ENCODE measurements at regions not wholly inside any gene's neighbourhood (a gene's known extent, or its start where the extent isn't known, plus 50 kb on each side); places are given as distances from the start of the nearest gene placed in this dataset.

GRCh38 chr21:25244735-25245134 lies 362.5 kb downstream of the MRPL39 start:
- Histone ChIP-seq H3K4me2 (ENCODE audit: insufficient read depth, low read length) (no peak overlapping the region), H2AFZ (ENCODE audit: low read depth, low read length) (no peak overlapping the region), H4K20me1 (ENCODE audit: insufficient read depth, low read length) (no peaks in the 10 kb centered on the region), H3K79me2 (ENCODE audit: insufficient read depth, low read length) (no peaks in the 10 kb centered on the region), H3K36me3 (ENCODE audit: insufficient read depth, low read length) (no peaks in the 10 kb centered on the region), H3K9me3 (ENCODE audit: insufficient read depth, low read length, severe bottlenecking) (no peaks in the 10 kb centered on the region), H3K27ac (ENCODE audit: low read length) (no peak overlapping the region), H3K4me1 (ENCODE audit: insufficient read depth, low read length) (no peaks in the 10 kb centered on the region), H3K9ac (ENCODE audit: low read depth, low read length) (no peak overlapping the region), H3K4me3 (ENCODE audit: low read depth in 1 of 2, low read length in 2 of 2) (no peak overlapping the region), H3K27me3 (ENCODE audit: insufficient read depth, low read length, poor library complexity) (no peaks in the 10 kb centered on the region)
- DNase-seq (no peak), ATAC-seq (ENCODE audit: insufficient read depth, low read depth) (no peak)
- TF ChIP-seq CTCF (IDR thresholded peaks at IDR 0.05; ENCODE audit: borderline replicate concordance, extremely low read depth, low read length, poor library complexity, severe bottlenecking), result no peak
- no peak for TF ChIP-seq EZH2 (IDR thresholded peaks at IDR 0.05; ENCODE audit: borderline replicate concordance, low read depth, low read length, severe bottlenecking)

GRCh38 chr21:25243808-25244207 lies 363.5 kb downstream of the MRPL39 start:
- Histone ChIP-seq H3K4me2 (ENCODE audit: insufficient read depth, low read length) (no peak overlapping the region), H2AFZ (ENCODE audit: low read depth, low read length) (no peak overlapping the region), H3K27ac (ENCODE audit: low read length) (no peak overlapping the region), H3K36me3 (ENCODE audit: insufficient read depth, low read length) (no peaks in the 10 kb centered on the region), H4K20me1 (ENCODE audit: insufficient read depth, low read length) (no peaks in the 10 kb centered on the region), H3K79me2 (ENCODE audit: insufficient read depth, low read length) (no peaks in the 10 kb centered on the region), H3K9ac (ENCODE audit: low read depth, low read length) (no peak overlapping the region), H3K27me3 (ENCODE audit: insufficient read depth, low read length, poor library complexity) (no peaks in the 10 kb centered on the region), H3K4me3 (ENCODE audit: low read depth in 1 of 2, low read length in 2 of 2) (no peak overlapping the region), H3K9me3 (ENCODE audit: insufficient read depth, low read length, severe bottlenecking) (no peaks in the 10 kb centered on the region), H3K4me1 (ENCODE audit: insufficient read depth, low read length) (no peaks in the 10 kb centered on the region)
- ATAC-seq (ENCODE audit: insufficient read depth, low read depth) (no peak), DNase-seq (no peak)
- TF ChIP-seq CTCF (IDR thresholded peaks at IDR 0.05; ENCODE audit: borderline replicate concordance, extremely low read depth, low read length, poor library complexity, severe bottlenecking) (no peak), EZH2 (IDR thresholded peaks at IDR 0.05; ENCODE audit: borderline replicate concordance, low read depth, low read length, severe bottlenecking) (no peak)

GRCh38 chr21:25240974-25241373 lies 366.3 kb downstream of the MRPL39 start:
- H3K4me2 ChIP-seq (ENCODE audit: insufficient read depth, low read length), result no peak overlapping the region
- H3K36me3 ChIP-seq (ENCODE audit: insufficient read depth, low read length), result no peaks in the 10 kb centered on the region
- H3K9me3 ChIP-seq (ENCODE audit: insufficient read depth, low read length, severe bottlenecking), result no peaks in the 10 kb centered on the region
- H3K4me3 ChIP-seq (ENCODE audit: low read depth in 1 of 2, low read length in 2 of 2), result no peak overlapping the region
- H3K9ac ChIP-seq (ENCODE audit: low read depth, low read length), result no peak overlapping the region
- DNase-seq (no peak), ATAC-seq (ENCODE audit: insufficient read depth, low read depth) (no peak)
- H3K27ac ChIP-seq (ENCODE audit: low read length), result no peak overlapping the region
- no peaks in the 10 kb centered on the region for H3K27me3 ChIP-seq (ENCODE audit: insufficient read depth, low read length, poor library complexity)
- no peaks in the 10 kb centered on the region for H4K20me1 ChIP-seq (ENCODE audit: insufficient read depth, low read length)
- H3K79me2 ChIP-seq (ENCODE audit: insufficient read depth, low read length), result no peaks in the 10 kb centered on the region
- H2AFZ ChIP-seq (ENCODE audit: low read depth, low read length), result no peak overlapping the region
- no peaks in the 10 kb centered on the region for H3K4me1 ChIP-seq (ENCODE audit: insufficient read depth, low read length)
- no peak for TF ChIP-seq EZH2 (IDR thresholded peaks at IDR 0.05; ENCODE audit: borderline replicate concordance, low read depth, low read length, severe bottlenecking)
- no peak for TF ChIP-seq CTCF (IDR thresholded peaks at IDR 0.05; ENCODE audit: borderline replicate concordance, extremely low read depth, low read length, poor library complexity, severe bottlenecking)

All from DND-41 (cell line).